Heart left ventricle (tissue), 16 donors: ENCODE measurements at regions not wholly inside any gene's neighbourhood (a gene's known extent, or its start where the extent isn't known, plus 50 kb on each side); places are given as distances from the start of the nearest gene placed in this dataset.

ENCODE experiments used
- ATAC-seq, 4 donors: fragments of 200-7000 bp; cut with Tn5 transposase; one replicate each; pipeline ENCODE4 v1.9.1; 2020 to 2022; ENCODE audit warnings: moderate library complexity in 4 of 4, mild to moderate bottlenecking in 3 of 4, moderate number of reproducible peaks in 1 of 4
- DNase-seq, 5 donors: peaks; one replicate each; pipeline ENCODE4 v3.0.0-alpha.2; 2020
- H3K27ac ChIP-seq, 12 donors: fragments of 200-600 bp; sonication (generic) in 4 of 12; one replicate each; pipeline versions ENCODE4 v1.5.0 to v1.8.0; 2016 to 2022; ENCODE audit warnings: mild to moderate bottlenecking in 2 of 12
- H3K27me3 ChIP-seq, 9 donors: fragments of 200-600 bp; sonication (generic) in 2 of 9; one replicate each; pipeline versions ENCODE4 v1.5.1 to v1.8.0; 2016 to 2022; ENCODE audit warnings: mild to moderate bottlenecking in 3 of 9
- H3K36me3 ChIP-seq, 9 donors: fragments of 200-600 bp; sonication (generic) in 2 of 9; one replicate each; pipeline versions ENCODE4 v1.5.0 to v1.8.0; 2018 to 2022; ENCODE audit warnings: mild to moderate bottlenecking in 2 of 9
- H3K4me1 ChIP-seq, 12 donors: fragments of 200-600 bp; sonication (generic) in 4 of 12; one replicate each; pipeline versions ENCODE4 v1.5.0 to v1.8.0; 2016 to 2022; ENCODE audit warnings: mild to moderate bottlenecking in 3 of 12
- H3K4me3 ChIP-seq, 12 donors: fragments of 200-600 bp; sonication (generic) in 4 of 12; one replicate each; pipeline versions ENCODE4 v1.5.0 to v1.8.0; 2017 to 2022; ENCODE audit warnings: mild to moderate bottlenecking in 9 of 12, moderate library complexity in 4 of 12
- H3K9me3 ChIP-seq, 12 donors: fragments of 200-600 bp; sonication (generic) in 4 of 12; one replicate each; pipeline versions ENCODE4 v1.5.0 to v1.8.0; 2016 to 2022; ENCODE audit warnings: mild to moderate bottlenecking in 1 of 12
- CTCF ChIP-seq, 12 donors: fragments of 200-600 bp; sonication (generic) in 4 of 12; IDR thresholded peaks; one replicate each; pipeline versions ENCODE4 v1.5.0 to v1.8.0; 2018 to 2022; ENCODE audit warnings: antibody characterized with exemption in 12 of 12, mild to moderate bottlenecking in 5 of 12
- POLR2A ChIP-seq, 2 donors: fragments of 450-650 bp; IDR thresholded peaks; one replicate each; pipeline ENCODE4 v1.6.1; 2017; ENCODE audit warnings: antibody characterized with exemption in 2 of 2, mild to moderate bottlenecking in 2 of 2, moderate library complexity in 2 of 2
- WGBS, 4 donors: extraction: QIAGEN DNeasy Blood & Tissue Kit in 2 of 4; methylation state at CpG; one replicate each; pipeline versions ENCODE4 v1.1.5 to v1.1.7; 2013 to 2018; 5-methylcytosine and 5-hydroxymethylcytosine counted together
- intact Hi-C, 10 donors: fragments of 100-400 bp; cut with DNase I; formaldehyde crosslinking; loops; one replicate each; pipeline versions ENCODE4 v1.11.1 to v1.14.2; 2022
- donor health status: ischemic (EF 13 %, LVEDD 7.1; RV severe dilation, severe dysfunction).
- donor health status: healthy with polysubstance abuse.
- donor health status: DM: no; HTN: yes; CAD: no.
- donor health status: DM: no; HTN: no; CAD: no.
- donor health status: ischemic (EF 25% LVEDD 6.9; RV normal size, moderate dysfunction).
- donor health status: ischemic (EF 25% LVEDD 5.7; RV mildly dilated, moderate dysfunction).
- donor health status: healthy.
- donor health status: DM: yes; HTN: yes; CAD: no.
- donor health status: ischemic (EF 35%, LVEDD 5.7; RV mildly dilated, moderate dysfunction).
- donor health status: nonischemic (EF 11% LVEDD 7.7; RV severe dilation, severe dysfunction).
- donor health status: DM: yes; HTN: yes; CAD: no.
- donor health status: PGD.
- donor health status: ischemic (EF 29% LVEDD 5.4; RV normal size, mild dysfunction).
- donor health status: nonischemic (EF 23%, LVEDD 6.1; RV moderate dilation, normal function).

- Histone ChIP-seq H3K9me3 (peaks cover 0 to under 1% (median 0%) of the 10 kb centered on the region in 12 donors), H3K27me3 (no peaks in the 10 kb centered on the region), H3K4me1 (peaks cover 0 to 5% (median 0%) of the 10 kb centered on the region in 12 donors), H3K27ac (no peak overlapping the region), H3K4me3 (no peak overlapping the region), H3K36me3 (no peaks in the 10 kb centered on the region)
- no peak for TF ChIP-seq CTCF (IDR thresholded peaks at IDR 0.05)
- TF ChIP-seq POLR2A (IDR thresholded peaks at IDR 0.05), result no peak
- DNase-seq (no peak), ATAC-seq (no peak)
- 75 to 90% (median 82%) methylated on average over 5 of the region's 5 CpGs for WGBS, 4 donors
- intact Hi-C loops, result no loop called here
Observed at GRCh38 chr9:20253635-20254034, 368.7 kb downstream of the MLLT3 start.

GRCh38 chr9:20252778-20253177 is 369.5 kb downstream of the MLLT3 start:
- DNase-seq (no peak), ATAC-seq (no peak)
- Histone ChIP-seq H3K36me3 (no peaks in the 10 kb centered on the region), H3K9me3 (peaks cover 0 to 9% (median 0%) of the 10 kb centered on the region in 12 donors), H3K4me3 (no peak overlapping the region), H3K4me1 (peaks cover 0 to 5% (median 0%) of the 10 kb centered on the region in 12 donors), H3K27me3 (no peaks in the 10 kb centered on the region), H3K27ac (no peak overlapping the region)
- intact Hi-C loops, result no loop called here
- TF ChIP-seq CTCF (IDR thresholded peaks at IDR 0.05), result no peak
- 96 to 100% (median 99%) methylated on average over 1 of the region's 1 CpG for WGBS, 4 donors

GRCh38 chr9:20250791-20251190 is 371.5 kb downstream of the MLLT3 start:
- ATAC-seq, result no peak
- Histone ChIP-seq H3K4me1 (no peaks in the 10 kb centered on the region), H3K36me3 (no peaks in the 10 kb centered on the region), H3K27me3 (no peaks in the 10 kb centered on the region), H3K27ac (no peak overlapping the region), H3K9me3 (peaks cover 0 to 9% (median 0%) of the 10 kb centered on the region in 12 donors), H3K4me3 (no peak overlapping the region)
- no peak for TF ChIP-seq POLR2A (IDR thresholded peaks at IDR 0.05)
- no peak for TF ChIP-seq CTCF (IDR thresholded peaks at IDR 0.05)
- intact Hi-C loops, result no loop called here
- no peak for DNase-seq
- 59 to 89% (median 78%) methylated on average over 6 of the region's 6 CpGs for WGBS, 4 donors

- WGBS, 4 donors, result 79 to 84% (median 82%) methylated on average over 6 of the region's 6 CpGs
- intact Hi-C loops, result no loop called here
- Histone ChIP-seq H3K4me3 (no peak overlapping the region), H3K27me3 (no peaks in the 10 kb centered on the region), H3K4me1 (peaks cover 0 to 20% (median 0%) of the 10 kb centered on the region in 12 donors), H3K36me3 (no peaks in the 10 kb centered on the region), H3K9me3 (peaks cover 0 to 9% (median 0%) of the 10 kb centered on the region in 12 donors), H3K27ac (no peak overlapping the region)
- TF ChIP-seq POLR2A (IDR thresholded peaks at IDR 0.05) (no peak), CTCF (IDR thresholded peaks at IDR 0.05) (no peak)
- ATAC-seq (no peak), DNase-seq (no peak)
Observed at GRCh38 chr9:20244271-20244670, 378.0 kb downstream of the MLLT3 start.
